Activated CD8-positive, alpha-beta T cell treated with anti-CD3 and anti-CD28 coated beads for 36 hours (primary cell): ENCODE measurements at regions not wholly inside any gene's neighbourhood (a gene's known extent, or its start where the extent isn't known, plus 50 kb on each side); places are given as distances from the start of the nearest gene placed in this dataset.

Experiments
- ATAC-seq: fragments of 200-7000 bp; cut with Tn5 transposase; one replicate; pipeline ENCODE4 v1.10.0; 2021; ENCODE audit warnings: mild to moderate bottlenecking, moderate library complexity
- CTCF ChIA-PET: fragments of 350-600 bp; sonication (Branson Sonifier 250); formaldehyde crosslinking; loops from one replicate; lab custom pipeline; 2021; ENCODE audit warnings: antibody characterized with exemption; lab: Charles Lee
- POLR2A ChIA-PET: fragments of 350-600 bp; sonication (Branson Sonifier 250); formaldehyde crosslinking; loops from one replicate; lab custom pipeline; 2021; ENCODE audit warnings: antibody characterized with exemption; lab: Charles Lee
- DNase-seq: peaks from one replicate; pipeline ENCODE4 v3.0.0-alpha.2; 2020
- H3K27ac Mint-ChIP-seq: one replicate; pipeline ENCODE4 v1.8.0; 2021; ENCODE audit warnings: mild to moderate bottlenecking, mixed read lengths
- H3K27me3 Mint-ChIP-seq: one replicate; pipeline ENCODE4 v1.8.0; 2021; ENCODE audit warnings: mixed read lengths
- H3K36me3 Mint-ChIP-seq: one replicate; pipeline ENCODE4 v1.8.0; 2021; ENCODE audit warnings: low read depth, mixed read lengths
- H3K4me1 Mint-ChIP-seq: one replicate; pipeline ENCODE4 v1.8.0; 2021; ENCODE audit warnings: low read depth, mixed read lengths
- H3K4me3 Mint-ChIP-seq: one replicate; pipeline ENCODE4 v1.8.0; 2021; ENCODE audit warnings: mild to moderate bottlenecking, moderate library complexity, mixed read lengths
- H3K9me3 Mint-ChIP-seq: one replicate; pipeline ENCODE4 v1.8.0; 2021; ENCODE audit warnings: mixed read lengths
- CTCF ChIP-seq: fragments of 200-600 bp; IDR thresholded peaks from one replicate; pipeline ENCODE4 v1.8.0; 2022; ENCODE audit warnings: antibody characterized with exemption, mild to moderate bottlenecking
- intact Hi-C: fragments of 100-400 bp; cut with micrococcal nuclease; formaldehyde crosslinking; loops from one replicate; pipeline ENCODE4 v1.10.0; 2022

GRCh38 chr4:174434455-174434854 is 87.8 kb downstream of the HPGD start:
- CTCF ChIA-PET: interaction anchor here (0.5 to 1.2 kb wide), 3 partner anchors 10 to 12 kb away, joined by 3 to 5 read pairs (median 3); no protein-coding TSS in a partner anchor
- Mint-ChIP-seq H3K27ac (no peak overlapping the region), H3K9me3 (no peaks in the 10 kb centered on the region), H3K4me1 (no peaks in the 10 kb centered on the region), H3K27me3 (no peaks in the 10 kb centered on the region), H3K36me3 (no peaks in the 10 kb centered on the region), H3K4me3 (no peak overlapping the region)
- intact Hi-C loops: no loop called here
- POLR2A ChIA-PET: no interaction called here
- no peak for TF ChIP-seq CTCF
- DNase-seq (no peak), ATAC-seq (no peak)

- Mint-ChIP-seq H3K36me3 (no peaks in the 10 kb centered on the region), H3K4me1 (no peaks in the 10 kb centered on the region), H3K9me3 (no peaks in the 10 kb centered on the region), H3K4me3 (no peak overlapping the region), H3K27ac (no peak overlapping the region), H3K27me3 (no peaks in the 10 kb centered on the region)
- ChIA-PET CTCF (no interaction called here), POLR2A (no interaction called here)
- no peak for ATAC-seq
- no peak for TF ChIP-seq CTCF
- DNase-seq: no peak
- intact Hi-C loops: no loop called here
Observed at GRCh38 chr4:174430576-174430975, 91.7 kb downstream of the HPGD start.

- no peaks in the 10 kb centered on the region for H3K36me3 Mint-ChIP-seq
- intact Hi-C loops: no loop called here
- ChIA-PET POLR2A (interaction anchor here (0.7 kb wide), 1 partner anchor 37 kb away, joined by 3 read pairs; no protein-coding TSS in a partner anchor), CTCF (no interaction called here)
- no peaks in the 10 kb centered on the region for H3K9me3 Mint-ChIP-seq
- no peak for DNase-seq
- no peak for ATAC-seq
- no peaks in the 10 kb centered on the region for H3K4me1 Mint-ChIP-seq
- H3K27me3 Mint-ChIP-seq: no peaks in the 10 kb centered on the region
- no peak overlapping the region for H3K27ac Mint-ChIP-seq
- no peak for TF ChIP-seq CTCF
- H3K4me3 Mint-ChIP-seq: no peak overlapping the region
Observed at GRCh38 chr4:174429701-174430410, 92.4 kb downstream of the HPGD start.

- no peak for TF ChIP-seq CTCF
- Mint-ChIP-seq H3K4me3 (no peak overlapping the region), H3K9me3 (no peaks in the 10 kb centered on the region), H3K36me3 (no peaks in the 10 kb centered on the region), H3K4me1 (peaks cover 8% of the 10 kb centered on the region), H3K27ac (no peak overlapping the region), H3K27me3 (no peaks in the 10 kb centered on the region)
- ChIA-PET POLR2A (no interaction called here), CTCF (no interaction called here)
- intact Hi-C loops: no loop called here
- ATAC-seq: no peak
- DNase-seq: no peak
Observed at GRCh38 chr4:174427571-174428140, 94.6 kb downstream of the HPGD start.

GRCh38 chr4:174425669-174426068 is 96.6 kb downstream of the HPGD start:
- peaks cover 15% of the 10 kb centered on the region for H3K4me1 Mint-ChIP-seq

More at GRCh38 chr4:174425669-174426068, 96.6 kb downstream of the HPGD start:
- Mint-ChIP-seq H3K4me3 (no peak overlapping the region), H3K27ac (no peak overlapping the region), H3K36me3 (no peaks in the 10 kb centered on the region), H3K27me3 (no peaks in the 10 kb centered on the region), H3K9me3 (no peaks in the 10 kb centered on the region)
- intact Hi-C loops: no loop called here
- DNase-seq (no peak), ATAC-seq (no peak)
- POLR2A ChIA-PET: no interaction called here
- TF ChIP-seq CTCF: no peak
- CTCF ChIA-PET: no interaction called here
